ENCODE measurements at regions not wholly inside any gene's neighbourhood (a gene's known extent, or its start where the extent isn't known, plus 50 kb on each side); places are given as distances from the start of the nearest gene placed in this dataset.
"Not testable (repeated sequence)": the region's sequence is repeated elsewhere in the genome, so short reads cannot be mapped to it uniquely, and the experiment has no call there.

DNA sequence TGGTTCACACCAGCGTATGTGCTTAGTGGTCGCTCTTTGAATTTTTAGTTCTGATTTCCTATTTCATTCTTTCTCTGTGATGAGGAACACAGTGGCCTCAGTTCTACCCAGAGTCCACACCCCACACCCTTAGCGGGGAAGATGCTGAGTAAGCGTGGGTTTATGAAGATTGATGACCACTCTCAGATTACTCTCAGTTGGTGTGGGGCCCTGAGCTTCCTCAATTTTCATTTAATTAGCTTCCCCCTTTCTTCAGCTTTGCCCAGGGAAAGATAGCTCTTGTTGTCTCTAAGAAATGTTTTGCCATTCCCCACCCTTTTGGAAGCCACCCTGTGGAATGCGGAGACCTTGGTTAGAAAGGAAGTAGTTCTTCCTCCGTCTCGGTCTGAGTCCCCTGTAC lies 299.9 kb upstream of the PROX1 start:
- Histone ChIP-seq H3K9ac (ENCODE audit: low read depth, low read length) (no peak overlapping the region), H3K9me3 (ENCODE audit: control insufficient read depth, insufficient read depth, low read length) (no peaks in the 10 kb centered on the region), H3K36me3 (ENCODE audit: insufficient read depth, low read length) (no peaks in the 10 kb centered on the region), H3K4me1 (ENCODE audit: insufficient read depth, low read length) (no peaks in the 10 kb centered on the region)

DNA sequence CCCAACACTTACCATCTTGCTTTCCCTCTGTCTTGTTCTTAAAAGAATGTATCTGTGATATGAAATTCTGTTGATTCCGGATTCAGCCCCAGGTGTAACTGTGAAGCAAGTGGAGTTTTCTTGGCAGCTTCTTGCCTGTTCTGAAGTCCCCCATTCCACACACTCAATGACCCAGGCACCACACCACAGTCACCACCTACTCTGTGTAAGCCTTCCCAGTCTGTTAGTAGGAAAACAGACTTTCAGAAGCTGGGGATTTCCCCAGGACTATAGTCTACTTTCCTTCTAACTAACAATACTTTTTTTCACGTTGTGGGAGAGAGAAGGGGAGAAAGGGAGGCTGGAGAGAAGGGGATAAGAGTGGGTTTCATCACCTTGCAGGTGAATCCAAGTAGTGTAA lies 299.1 kb upstream of the PROX1 start:
- Histone ChIP-seq H3K4me1 (ENCODE audit: insufficient read depth, low read length) (no peaks in the 10 kb centered on the region), H3K9me3 (ENCODE audit: control insufficient read depth, insufficient read depth, low read length) (no peaks in the 10 kb centered on the region), H3K9ac (ENCODE audit: low read depth, low read length) (no peak overlapping the region), H3K36me3 (ENCODE audit: insufficient read depth, low read length) (no peaks in the 10 kb centered on the region)

DNA sequence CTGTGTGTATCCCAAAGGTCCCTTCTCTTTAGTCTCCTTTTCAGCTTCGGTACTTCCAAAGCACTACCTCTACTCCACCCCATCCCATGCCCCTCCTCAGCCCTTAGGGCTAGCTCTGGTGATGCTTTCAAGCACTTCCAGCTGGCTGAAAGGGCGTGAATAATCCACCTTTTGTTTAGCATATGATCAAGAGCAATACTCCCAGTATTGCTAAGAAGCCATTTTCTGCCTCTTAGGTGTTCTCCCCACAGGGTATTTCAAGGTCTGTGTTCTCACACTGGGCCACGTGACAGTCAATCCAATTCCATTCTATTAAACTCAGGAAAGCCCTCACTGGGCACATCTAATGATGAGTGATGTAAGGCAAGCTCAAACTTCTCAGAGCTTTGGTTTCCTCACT lies 298.5 kb upstream of the PROX1 start:
- H3K9ac ChIP-seq (ENCODE audit: low read depth, low read length) = no peak overlapping the region
- H3K9me3 ChIP-seq (ENCODE audit: control insufficient read depth, insufficient read depth, low read length) = no peaks in the 10 kb centered on the region
- no peaks in the 10 kb centered on the region for H3K4me1 ChIP-seq (ENCODE audit: insufficient read depth, low read length)
- no peaks in the 10 kb centered on the region for H3K36me3 ChIP-seq (ENCODE audit: insufficient read depth, low read length)

DNA sequence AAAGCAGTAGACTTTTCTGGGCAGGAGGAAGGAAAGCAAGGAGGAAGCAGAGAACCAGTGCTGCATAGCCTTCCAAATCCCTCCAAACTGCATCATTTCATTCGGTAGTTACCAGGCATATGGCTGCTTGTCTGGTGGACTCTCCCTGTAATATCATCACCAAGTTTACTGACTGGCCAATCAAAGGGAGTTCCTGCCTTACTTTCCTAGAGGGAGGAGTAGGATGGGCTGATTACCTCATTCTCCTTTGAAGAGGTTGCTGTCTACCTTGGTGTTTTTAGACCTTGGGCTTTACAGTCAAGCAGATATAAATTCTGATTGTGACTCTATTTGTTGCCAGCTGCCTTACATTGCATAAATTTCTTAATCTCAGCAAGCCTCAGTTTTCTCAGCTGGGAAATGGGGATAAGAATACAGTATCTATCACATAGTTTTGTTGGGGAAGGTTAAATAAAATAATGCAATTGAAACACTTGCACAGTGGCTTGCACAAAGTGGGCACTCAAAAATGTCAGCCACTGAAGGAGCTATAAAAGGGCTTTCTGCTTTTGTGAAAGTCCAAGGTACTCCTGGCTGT lies 297.3 kb upstream of the PROX1 start:
- H3K36me3 ChIP-seq (ENCODE audit: insufficient read depth, low read length) = no peaks in the 10 kb centered on the region
- H3K4me1 ChIP-seq (ENCODE audit: insufficient read depth, low read length) = no peaks in the 10 kb centered on the region
- no peaks in the 10 kb centered on the region for H3K9me3 ChIP-seq (ENCODE audit: control insufficient read depth, insufficient read depth, low read length)
- H3K9ac ChIP-seq (ENCODE audit: low read depth, low read length) = no peak overlapping the region

DNA sequence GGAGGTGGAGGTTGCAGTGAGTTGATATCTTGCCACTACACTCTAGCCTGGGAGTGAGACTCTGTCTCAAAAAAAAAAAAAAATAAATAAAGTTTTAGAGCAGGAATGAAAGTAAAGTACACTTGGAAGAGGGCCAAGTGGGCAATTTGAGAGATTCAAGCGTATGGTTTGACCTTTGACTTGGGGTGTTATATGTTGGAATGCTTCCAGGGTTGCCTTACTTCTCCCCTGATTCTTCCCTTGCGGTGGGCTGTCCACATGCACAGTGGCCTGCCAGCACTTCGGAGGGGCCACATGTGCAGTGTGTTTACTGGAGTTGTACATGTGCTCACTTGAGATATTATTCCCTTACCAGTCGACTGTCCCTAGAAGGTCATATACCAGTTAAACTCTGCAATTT lies 295.5 kb upstream of the PROX1 start:
- no peaks in the 10 kb centered on the region for H3K4me1 ChIP-seq (ENCODE audit: insufficient read depth, low read length)
- H3K9ac ChIP-seq (ENCODE audit: low read depth, low read length) = no peak overlapping the region
- H3K36me3 ChIP-seq (ENCODE audit: insufficient read depth, low read length) = no peaks in the 10 kb centered on the region
- no peaks in the 10 kb centered on the region for H3K9me3 ChIP-seq (ENCODE audit: control insufficient read depth, insufficient read depth, low read length)

- Histone ChIP-seq H3K9me3 (ENCODE audit: control insufficient read depth, insufficient read depth, low read length) (no peaks in the 10 kb centered on the region), H3K9ac (ENCODE audit: low read depth, low read length) (no peak overlapping the region), H3K4me1 (ENCODE audit: insufficient read depth, low read length) (no peaks in the 10 kb centered on the region), H3K36me3 (ENCODE audit: insufficient read depth, low read length) (no peaks in the 10 kb centered on the region)
These were observed 293.9 kb upstream of the PROX1 start for GRCh38 chr1:213693864-213694263.

- no peak overlapping the region for H3K9ac ChIP-seq (ENCODE audit: low read depth, low read length)
- no peaks in the 10 kb centered on the region for H3K9me3 ChIP-seq (ENCODE audit: control insufficient read depth, insufficient read depth, low read length)
- no peaks in the 10 kb centered on the region for H3K4me1 ChIP-seq (ENCODE audit: insufficient read depth, low read length)
- H3K36me3 ChIP-seq (ENCODE audit: insufficient read depth, low read length) = no peaks in the 10 kb centered on the region
These were observed 290.5 kb upstream of the PROX1 start for GRCh38 chr1:213697192-213697802.

GRCh38 chr1:213698092-213698702 lies 289.6 kb upstream of the PROX1 start:
- Histone ChIP-seq H3K9me3 (ENCODE audit: control insufficient read depth, insufficient read depth, low read length) (no peaks in the 10 kb centered on the region), H3K4me1 (ENCODE audit: insufficient read depth, low read length) (no peaks in the 10 kb centered on the region), H3K36me3 (ENCODE audit: insufficient read depth, low read length) (no peaks in the 10 kb centered on the region), H3K9ac (ENCODE audit: low read depth, low read length) (no peak overlapping the region)

GRCh38 chr1:213702703-213703102 lies 285.1 kb upstream of the PROX1 start:
- H3K4me1 ChIP-seq (ENCODE audit: insufficient read depth, low read length) = no peaks in the 10 kb centered on the region
- H3K9me3 ChIP-seq (ENCODE audit: control insufficient read depth, insufficient read depth, low read length) = 0 out of 2 replicates have a peak, but pooled peaks cover under 1% of the 10 kb centered on the region
- no peaks in the 10 kb centered on the region for H3K36me3 ChIP-seq (ENCODE audit: insufficient read depth, low read length)
- no peak overlapping the region for H3K9ac ChIP-seq (ENCODE audit: low read depth, low read length)

GRCh38 chr1:213704941-213705340 lies 282.8 kb upstream of the PROX1 start:
- Histone ChIP-seq H3K9me3 (ENCODE audit: control insufficient read depth, insufficient read depth, low read length) (0 out of 2 replicates have a peak, but pooled peaks cover 3% of the 10 kb centered on the region), H3K9ac (ENCODE audit: low read depth, low read length) (no peak overlapping the region), H3K36me3 (ENCODE audit: insufficient read depth, low read length) (no peaks in the 10 kb centered on the region), H3K4me1 (ENCODE audit: insufficient read depth, low read length) (no peaks in the 10 kb centered on the region)

DNA sequence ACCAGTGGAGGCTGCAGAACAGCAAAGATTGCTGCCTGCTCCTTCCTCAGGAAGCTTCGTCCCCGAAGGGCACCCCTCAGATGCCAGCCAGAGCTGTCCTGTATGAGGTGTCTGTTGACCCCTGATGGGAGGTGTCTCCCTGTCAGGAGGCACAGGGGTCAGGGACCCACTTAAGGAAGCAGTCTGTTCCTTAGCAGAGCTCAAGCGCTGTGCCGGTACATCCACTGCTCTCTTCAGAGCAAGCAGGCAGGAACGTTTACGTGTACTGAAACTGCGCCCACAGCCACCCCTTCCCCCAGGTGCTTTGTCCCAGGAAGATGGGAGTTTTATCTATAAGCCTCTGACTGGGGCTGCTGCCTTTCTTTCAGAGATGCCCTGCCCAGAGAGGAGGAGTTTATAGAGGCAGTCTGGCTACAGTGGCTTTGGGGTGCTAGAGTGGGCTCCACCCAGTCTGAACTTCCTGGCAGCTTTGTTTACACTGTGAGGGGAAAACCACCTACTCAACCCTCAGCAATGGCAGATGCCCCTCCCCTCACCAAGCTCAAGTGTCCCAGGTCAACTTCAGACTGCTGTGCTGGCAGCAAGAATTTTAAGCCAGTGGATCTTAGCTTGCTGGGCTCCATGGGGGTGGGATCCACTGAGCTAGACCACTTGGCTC lies 275.8 kb upstream of the PROX1 start:
- not testable (repeated sequence) for H3K9me3 ChIP-seq (ENCODE audit: control insufficient read depth, insufficient read depth, low read length); H3K36me3 ChIP-seq (ENCODE audit: insufficient read depth, low read length)

GRCh38 chr1:213714645-213715044 lies 273.1 kb upstream of the PROX1 start:
- Histone ChIP-seq H3K9me3 (ENCODE audit: control insufficient read depth, insufficient read depth, low read length) (no peaks in the 10 kb centered on the region), H3K9ac (ENCODE audit: low read depth, low read length) (no peak overlapping the region), H3K4me1 (ENCODE audit: insufficient read depth, low read length) (peaks cover 4% of the 10 kb centered on the region; the same call in 1 of the 2 replicates), H3K36me3 (ENCODE audit: insufficient read depth, low read length) (no peaks in the 10 kb centered on the region)

More for the DNA sequence above, 275.8 kb upstream of the PROX1 start:
- not testable (repeated sequence) for H3K9ac ChIP-seq (ENCODE audit: low read depth, low read length); H3K4me1 ChIP-seq (ENCODE audit: insufficient read depth, low read length)

DNA sequence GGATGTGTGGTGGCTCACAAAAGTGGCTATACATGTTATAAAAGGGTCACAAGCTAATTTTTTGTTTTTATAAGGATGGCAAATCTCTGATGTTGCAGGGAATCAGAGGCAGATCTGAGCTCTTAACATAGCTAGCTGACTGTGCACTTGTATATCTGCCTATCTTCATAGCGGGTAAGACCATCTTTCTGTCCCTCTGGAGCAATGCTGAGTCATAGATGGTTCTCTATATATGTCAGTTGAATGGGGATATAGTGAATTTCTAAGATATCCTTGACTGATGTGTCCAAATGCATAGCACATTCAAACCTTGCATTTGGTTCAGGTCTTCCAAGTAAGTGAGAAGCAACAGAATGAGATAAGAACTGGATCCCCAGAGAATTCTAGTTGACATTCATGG lies 272.6 kb upstream of the PROX1 start:
- no peaks in the 10 kb centered on the region for H3K9me3 ChIP-seq (ENCODE audit: control insufficient read depth, insufficient read depth, low read length)
- no peaks in the 10 kb centered on the region for H3K36me3 ChIP-seq (ENCODE audit: insufficient read depth, low read length)
- H3K9ac ChIP-seq (ENCODE audit: low read depth, low read length) = no peak overlapping the region
- H3K4me1 ChIP-seq (ENCODE audit: insufficient read depth, low read length) = peaks cover 4% of the 10 kb centered on the region; the same call in 1 of the 2 replicates

GRCh38 chr1:213719462-213719861 lies 268.3 kb upstream of the PROX1 start:
- Histone ChIP-seq H3K9ac (ENCODE audit: low read depth, low read length) (no peak overlapping the region), H3K36me3 (ENCODE audit: insufficient read depth, low read length) (no peaks in the 10 kb centered on the region)

GRCh38 chr1:213720032-213720431 lies 267.7 kb upstream of the PROX1 start:
- Histone ChIP-seq H3K9me3 (ENCODE audit: control insufficient read depth, insufficient read depth, low read length) (no peaks in the 10 kb centered on the region), H3K4me1 (ENCODE audit: insufficient read depth, low read length) (no peaks in the 10 kb centered on the region), H3K36me3 (ENCODE audit: insufficient read depth, low read length) (no peaks in the 10 kb centered on the region), H3K9ac (ENCODE audit: low read depth, low read length) (no peak overlapping the region)

More at GRCh38 chr1:213719462-213719861, 268.3 kb upstream of the PROX1 start:
- peaks cover 4% of the 10 kb centered on the region; the same call in 1 of the 2 replicates for H3K4me1 ChIP-seq (ENCODE audit: insufficient read depth, low read length)
- no peaks in the 10 kb centered on the region for H3K9me3 ChIP-seq (ENCODE audit: control insufficient read depth, insufficient read depth, low read length)
